Fibroblast of upper back skin (primary cell): ENCODE measurements at regions not wholly inside any gene's neighbourhood (a gene's known extent, or its start where the extent isn't known, plus 50 kb on each side); places are given as distances from the start of the nearest gene placed in this dataset.

Experiments used
- DNase-seq: peaks from one replicate; pipeline ENCODE4 v3.0.0-alpha.2; 2013

GRCh38 chr5:154587123-154588026 lies 109.3 kb upstream of the HAND1 start:
- DNase-seq = no peak

- no peak for DNase-seq
Observed at GRCh38 chr5:154583671-154584177, 105.7 kb upstream of the HAND1 start.

- no peak for DNase-seq
Observed at GRCh38 chr5:154580422-154580821, 102.4 kb upstream of the HAND1 start.

GRCh38 chr5:154577416-154577815 lies 99.4 kb upstream of the HAND1 start:
- DNase-seq = no peak

- DNase-seq = no peak
Observed at GRCh38 chr5:154576429-154576806, 98.4 kb upstream of the HAND1 start.

- DNase-seq = no peak
Observed at GRCh38 chr5:154575546-154576428, 97.8 kb upstream of the HAND1 start.

GRCh38 chr5:154573011-154573410 lies 95.0 kb upstream of the HAND1 start:
- no peak for DNase-seq

GRCh38 chr5:154571325-154572035 lies 93.5 kb upstream of the HAND1 start:
- DNase-seq = no peak

GRCh38 chr5:154570572-154571324 lies 92.7 kb upstream of the HAND1 start:
- DNase-seq = no peak

- DNase-seq = no peak
Observed at GRCh38 chr5:154568589-154568988, 90.6 kb upstream of the HAND1 start.

GRCh38 chr5:154567155-154567554 lies 89.1 kb upstream of the HAND1 start:
- DNase-seq = no peak

GRCh38 chr5:154566146-154566680 lies 88.2 kb upstream of the HAND1 start:
- DNase-seq = no peak

GRCh38 chr5:154565123-154565522 lies 87.1 kb upstream of the HAND1 start:
- DNase-seq = no peak

GRCh38 chr5:154562244-154562880 lies 84.3 kb upstream of the HAND1 start:
- DNase-seq = no peak

- no peak for DNase-seq
Observed at GRCh38 chr5:154559398-154560276, 81.6 kb upstream of the HAND1 start.

GRCh38 chr5:154557548-154557947 lies 79.5 kb upstream of the HAND1 start:
- DNase-seq = no peak

GRCh38 chr5:154547551-154547950 lies 69.5 kb upstream of the HAND1 start:
- no peak for DNase-seq

GRCh38 chr5:154546719-154547118 lies 68.7 kb upstream of the HAND1 start:
- no peak for DNase-seq

GRCh38 chr5:154544646-154545045 lies 66.6 kb upstream of the HAND1 start:
- no peak for DNase-seq

- no peak for DNase-seq
Observed at GRCh38 chr5:154543380-154543779, 65.4 kb upstream of the HAND1 start.
